ENCODE measurements at regions not wholly inside any gene's neighbourhood (a gene's known extent, or its start where the extent isn't known, plus 50 kb on each side); places are given as distances from the start of the nearest gene placed in this dataset.

DNA sequence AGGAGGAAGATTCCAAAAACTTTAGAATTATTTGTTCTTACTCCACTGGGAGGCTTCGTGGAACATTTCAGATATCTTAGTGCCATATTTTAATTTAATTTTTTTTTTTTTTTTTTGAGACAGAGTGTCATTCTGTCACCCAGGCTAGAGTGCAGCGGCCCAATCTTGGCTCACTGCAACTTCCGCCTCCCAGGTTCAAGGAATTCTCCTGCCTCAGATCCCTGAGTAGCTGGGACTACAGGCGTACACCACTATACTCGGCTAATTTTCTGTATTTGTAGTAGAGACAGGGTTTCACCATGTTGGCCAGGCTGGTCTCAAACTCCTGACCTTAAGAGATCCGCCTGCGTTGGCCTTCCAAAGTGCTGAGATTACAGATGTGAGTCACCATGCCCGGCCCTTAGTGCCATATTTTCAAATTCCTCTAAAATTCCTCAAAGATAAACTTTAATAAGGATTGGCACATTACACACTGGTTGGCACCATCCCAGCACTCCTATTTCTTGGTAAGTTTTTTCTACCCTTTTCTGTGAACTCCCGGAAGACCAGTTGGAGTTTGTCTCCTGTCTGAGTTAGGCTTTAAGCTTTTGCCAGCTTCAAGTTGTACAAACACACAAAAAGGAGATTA lies 693.7 kb downstream of the MCTP2 start:
- DNase-seq, result no peak

GRCh38 chr15:94925680-94926079 lies 694.3 kb downstream of the MCTP2 start:
- no peak for DNase-seq

DNA sequence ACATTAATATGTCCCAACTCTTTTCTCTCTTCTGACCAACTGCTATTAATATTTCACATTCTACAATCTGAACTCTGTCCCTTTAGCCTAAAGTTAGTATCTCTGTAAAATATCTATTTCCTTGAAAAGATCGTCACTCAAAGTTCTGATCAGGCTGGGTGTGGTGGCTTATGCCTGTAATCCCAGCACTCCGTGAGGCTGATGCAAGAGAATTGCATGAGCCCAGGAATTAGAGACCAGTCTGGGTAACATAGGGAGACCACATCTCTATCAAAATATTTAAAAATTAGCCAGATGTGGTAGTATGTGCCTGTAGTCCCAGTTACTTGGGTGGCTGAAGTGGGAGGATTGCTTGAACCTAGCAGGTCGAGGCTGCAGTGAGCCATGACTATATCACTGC lies 695.6 kb downstream of the MCTP2 start:
- DNase-seq, result no peak

- DNase-seq, result no peak
These were observed 697.9 kb downstream of the MCTP2 start for GRCh38 chr15:94929282-94929681.

DNA sequence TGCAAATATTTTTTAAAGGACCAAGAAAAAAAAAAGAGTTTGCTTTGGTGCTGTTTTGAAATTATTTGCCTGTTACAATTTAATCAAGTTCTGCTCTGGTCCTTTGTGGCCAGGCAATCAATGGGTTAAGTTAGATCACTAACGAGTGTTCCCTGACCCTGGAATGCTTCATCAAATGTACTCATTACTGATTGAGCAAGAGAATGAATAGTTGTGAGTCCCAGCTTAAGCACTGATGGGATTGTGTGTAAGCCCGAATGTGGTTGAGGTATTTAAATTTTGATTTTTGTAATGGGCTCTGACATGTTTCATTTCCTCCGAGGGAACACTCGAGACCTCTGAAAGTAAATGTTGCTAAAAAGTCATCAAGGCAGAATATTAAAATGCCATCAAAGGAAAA lies 699.1 kb downstream of the MCTP2 start:
- DNase-seq, result no peak

DNA sequence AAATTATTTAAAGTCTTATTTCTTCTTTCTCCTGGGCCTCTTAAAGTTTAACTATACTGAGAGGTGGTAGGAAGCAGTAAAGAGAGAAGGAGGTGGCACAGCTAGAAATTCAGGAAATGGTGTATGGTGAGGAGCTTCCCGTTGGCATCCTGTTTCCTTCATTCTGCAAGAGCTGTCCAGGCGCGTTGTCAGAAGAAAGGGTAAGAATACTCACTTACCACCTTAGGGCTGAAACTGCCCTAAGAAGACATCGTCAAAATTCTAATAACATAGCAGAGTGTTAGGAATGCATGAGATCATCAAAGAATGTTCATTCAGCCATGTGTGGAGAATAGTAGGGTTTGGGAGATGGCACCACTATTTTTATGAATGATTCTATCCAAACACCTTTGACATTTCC lies 699.6 kb downstream of the MCTP2 start:
- no peak for DNase-seq

DNA sequence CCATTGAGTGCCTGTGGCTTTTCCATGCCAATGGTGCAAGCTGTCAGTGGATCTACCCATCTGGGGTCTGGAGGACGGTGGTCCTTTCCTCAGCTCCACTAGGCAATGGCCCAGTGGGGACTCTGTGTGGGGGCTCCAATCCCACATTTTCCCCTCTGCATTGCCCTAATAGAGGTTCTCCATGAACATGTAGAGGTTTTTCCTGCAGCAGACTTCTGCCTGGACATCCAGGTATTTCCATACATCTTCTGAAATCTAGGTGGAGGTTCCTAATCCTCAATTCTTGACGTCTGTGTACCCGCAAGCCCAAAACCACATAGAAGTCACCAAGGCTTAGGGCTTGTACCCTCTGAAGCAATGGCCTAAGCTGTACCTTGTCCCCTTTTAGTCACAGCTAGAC lies 703.1 kb downstream of the MCTP2 start:
- DNase-seq, result no peak

GRCh38 chr15:94937242-94937641 lies 705.9 kb downstream of the MCTP2 start:
- no peak for DNase-seq

DNA sequence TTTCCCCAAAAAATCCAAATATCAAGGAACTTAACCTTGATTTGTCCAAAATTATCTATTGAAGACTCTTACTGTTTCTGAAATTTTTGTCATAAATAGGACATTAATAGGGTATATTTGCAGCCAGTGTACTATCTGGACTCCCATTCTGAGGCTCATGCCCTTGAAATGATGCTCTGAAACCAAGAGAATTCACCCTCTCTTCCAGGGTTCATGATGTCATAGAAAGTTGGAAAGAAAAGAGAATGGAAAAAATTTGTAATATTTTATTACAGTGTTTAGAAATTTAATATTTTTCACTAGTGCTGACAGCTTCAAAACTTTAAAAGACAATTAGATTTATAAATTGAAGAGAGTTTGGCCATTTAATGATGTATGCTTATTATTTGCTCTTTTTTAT lies 712.5 kb downstream of the MCTP2 start:
- DNase-seq, result no peak

GRCh38 chr15:94951538-94951937 lies 720.2 kb downstream of the MCTP2 start:
- no peak for DNase-seq

DNA sequence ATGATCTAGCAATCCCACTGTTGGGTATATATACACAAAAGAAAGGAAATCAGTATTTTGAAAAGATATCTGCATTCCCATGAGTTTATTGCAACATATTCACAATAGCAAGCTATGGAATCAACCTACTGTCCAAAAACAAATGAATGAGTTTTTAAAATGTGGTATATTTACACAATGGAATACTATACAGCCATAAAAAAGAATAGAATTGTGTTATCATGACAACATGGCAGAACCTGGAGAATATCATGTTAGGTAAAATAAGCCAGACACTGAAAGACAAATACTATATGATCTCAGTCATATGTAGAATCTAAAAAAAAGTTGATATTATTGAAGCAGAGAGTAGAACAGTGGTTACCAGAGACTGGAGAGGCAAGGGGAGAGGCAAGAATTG lies 732.6 kb downstream of the MCTP2 start:
- DNase-seq, result no peak

- DNase-seq, result no peak
These were observed 734.2 kb downstream of the MCTP2 start for GRCh38 chr15:94965593-94965992.

- DNase-seq, result no peak
These were observed 736.8 kb downstream of the MCTP2 start for GRCh38 chr15:94968133-94968532.

DNA sequence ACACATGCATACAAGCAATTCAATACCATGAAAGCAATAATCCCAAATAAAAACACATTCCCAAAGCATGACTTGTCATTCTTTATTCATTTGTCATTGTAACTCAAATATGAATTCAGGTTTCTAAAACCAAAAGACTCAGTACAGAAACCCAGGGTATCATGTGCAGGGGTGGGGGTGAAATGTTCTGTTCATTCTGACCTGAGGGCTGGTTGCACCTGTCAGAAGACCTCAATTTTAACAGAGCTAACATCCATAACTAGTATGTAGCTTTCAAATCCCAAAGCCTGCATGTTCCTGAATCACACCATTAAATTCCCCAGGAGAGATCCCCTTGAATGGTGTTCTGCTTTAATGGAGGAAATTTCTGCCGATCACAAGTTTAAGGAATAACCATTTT lies 738.7 kb downstream of the MCTP2 start:
- DNase-seq, result no peak

- no peak for DNase-seq
These were observed 739.4 kb downstream of the MCTP2 start for GRCh38 chr15:94970802-94971201.

- no peak for DNase-seq
These were observed 741.0 kb downstream of the MCTP2 start for GRCh38 chr15:94972314-94972713.

- DNase-seq, result no peak
These were observed 755.7 kb downstream of the MCTP2 start for GRCh38 chr15:94987085-94987484.

DNA sequence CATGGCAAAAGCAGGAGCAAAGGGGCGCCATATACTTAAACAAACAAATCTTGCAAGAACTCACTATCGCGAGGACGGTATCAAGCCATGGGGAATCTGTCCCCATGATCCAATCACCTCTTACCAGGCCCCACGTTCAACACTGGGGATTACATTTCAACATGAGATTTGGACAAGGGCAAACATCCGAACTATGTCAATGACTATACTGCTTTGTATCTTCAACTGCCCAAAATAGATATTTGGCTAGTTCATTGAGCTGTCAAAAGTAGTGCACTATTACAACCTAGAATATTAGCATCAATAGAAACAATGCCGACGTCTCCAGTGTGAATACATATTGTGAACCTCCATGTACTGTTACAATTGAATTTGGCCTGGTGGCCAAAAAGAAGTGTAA lies 760.4 kb downstream of the MCTP2 start:
- no peak for DNase-seq

DNA sequence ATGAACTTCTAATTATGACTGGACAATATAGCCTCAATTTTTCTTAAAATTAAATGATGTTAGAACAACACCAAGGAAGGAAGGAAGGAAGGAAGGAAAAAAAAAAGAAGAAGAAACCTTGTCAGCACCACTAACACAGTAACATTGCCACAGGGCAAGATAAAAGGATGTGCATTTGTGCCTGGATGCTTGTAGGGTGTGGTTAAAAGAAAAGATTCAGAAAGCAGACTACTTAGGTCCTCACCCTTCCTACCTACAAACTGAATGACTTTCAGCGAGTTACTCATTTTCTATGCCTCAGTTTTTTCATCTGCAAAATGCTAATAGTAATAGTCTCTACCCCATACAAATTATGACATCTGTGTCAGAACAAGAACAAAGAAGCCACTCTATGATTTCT lies 778.3 kb downstream of the MCTP2 start:
- no peak for DNase-seq

- DNase-seq, result no peak
These were observed 782.0 kb downstream of the MCTP2 start for GRCh38 chr15:95013381-95013780.

GRCh38 chr15:95016511-95017229 lies 785.3 kb downstream of the MCTP2 start:
- DNase-seq, result no peak

- DNase-seq, result no peak
These were observed 786.4 kb downstream of the MCTP2 start for GRCh38 chr15:95017666-95018328.

DNA sequence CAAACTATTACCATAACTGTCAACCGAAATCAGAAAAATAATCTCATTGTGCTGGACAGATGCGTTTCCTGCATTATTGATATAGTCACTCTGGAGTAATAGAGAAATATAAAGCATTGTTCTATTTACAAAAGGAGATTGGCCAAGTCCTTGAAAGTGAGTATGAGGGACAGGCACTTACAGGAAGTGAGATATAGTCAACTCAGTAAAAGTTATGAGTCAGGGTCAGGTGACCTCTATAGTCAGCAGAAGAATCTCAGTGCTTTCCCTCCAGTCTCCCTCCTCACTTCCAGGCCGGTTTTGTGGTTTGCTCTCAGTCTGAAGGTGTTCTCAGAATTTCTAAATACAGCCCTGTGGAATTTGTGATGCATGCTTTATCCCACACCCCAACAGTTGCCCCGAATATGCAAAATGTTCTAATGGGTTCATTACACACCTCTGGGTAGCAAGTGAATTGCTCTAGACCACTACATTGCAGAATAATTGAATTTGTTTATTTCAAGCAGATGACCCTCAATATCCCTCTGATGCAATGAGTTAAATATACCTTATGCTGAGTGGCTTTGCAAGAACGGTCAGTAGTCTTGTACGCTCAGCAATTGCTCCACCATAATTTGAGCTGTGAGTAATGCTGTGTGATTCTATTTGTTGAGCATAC lies 787.7 kb downstream of the MCTP2 start:
- no peak for DNase-seq

- no peak for DNase-seq
These were observed 788.5 kb downstream of the MCTP2 start for GRCh38 chr15:95019907-95020306.
